ENCODE measurements at regions not wholly inside any gene's neighbourhood (a gene's known extent, or its start where the extent isn't known, plus 50 kb on each side); places are given as distances from the start of the nearest gene placed in this dataset.

DNA sequence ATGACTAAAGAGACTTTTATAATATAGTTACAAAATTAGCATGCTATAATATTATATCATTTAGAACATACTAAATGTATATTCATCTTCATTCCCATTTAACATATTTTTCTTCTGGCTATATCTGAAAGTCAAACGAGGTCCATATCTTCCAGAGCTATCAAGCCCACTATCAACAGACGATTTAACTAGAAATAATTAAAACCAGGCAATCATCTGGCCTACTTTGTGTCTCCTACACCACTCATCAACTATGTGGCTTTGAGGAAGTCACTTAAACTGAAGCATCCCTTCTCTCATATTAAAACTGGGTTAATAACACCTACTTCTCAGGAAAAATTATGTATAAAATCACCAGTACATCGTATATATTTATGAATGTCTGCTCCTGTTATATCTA is 1330.5 kb upstream of the PABPC4L start:
- TF ChIP-seq, protein P1, sequence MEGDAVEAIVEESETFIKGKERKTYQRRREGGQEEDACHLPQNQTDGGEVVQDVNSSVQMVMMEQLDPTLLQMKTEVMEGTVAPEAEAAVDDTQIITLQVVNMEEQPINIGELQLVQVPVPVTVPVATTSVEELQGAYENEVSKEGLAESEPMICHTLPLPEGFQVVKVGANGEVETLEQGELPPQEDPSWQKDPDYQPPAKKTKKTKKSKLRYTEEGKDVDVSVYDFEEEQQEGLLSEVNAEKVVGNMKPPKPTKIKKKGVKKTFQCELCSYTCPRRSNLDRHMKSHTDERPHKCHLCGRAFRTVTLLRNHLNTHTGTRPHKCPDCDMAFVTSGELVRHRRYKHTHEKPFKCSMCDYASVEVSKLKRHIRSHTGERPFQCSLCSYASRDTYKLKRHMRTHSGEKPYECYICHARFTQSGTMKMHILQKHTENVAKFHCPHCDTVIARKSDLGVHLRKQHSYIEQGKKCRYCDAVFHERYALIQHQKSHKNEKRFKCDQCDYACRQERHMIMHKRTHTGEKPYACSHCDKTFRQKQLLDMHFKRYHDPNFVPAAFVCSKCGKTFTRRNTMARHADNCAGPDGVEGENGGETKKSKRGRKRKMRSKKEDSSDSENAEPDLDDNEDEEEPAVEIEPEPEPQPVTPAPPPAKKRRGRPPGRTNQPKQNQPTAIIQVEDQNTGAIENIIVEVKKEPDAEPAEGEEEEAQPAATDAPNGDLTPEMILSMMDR (IDR thresholded peaks at IDR 0.05; ENCODE audit: borderline replicate concordance, insufficient read depth, low read depth, low read length), result no peak
- H3K4me3 ChIP-seq (ENCODE audit: low read depth, low read length), result no peak overlapping the region

DNA sequence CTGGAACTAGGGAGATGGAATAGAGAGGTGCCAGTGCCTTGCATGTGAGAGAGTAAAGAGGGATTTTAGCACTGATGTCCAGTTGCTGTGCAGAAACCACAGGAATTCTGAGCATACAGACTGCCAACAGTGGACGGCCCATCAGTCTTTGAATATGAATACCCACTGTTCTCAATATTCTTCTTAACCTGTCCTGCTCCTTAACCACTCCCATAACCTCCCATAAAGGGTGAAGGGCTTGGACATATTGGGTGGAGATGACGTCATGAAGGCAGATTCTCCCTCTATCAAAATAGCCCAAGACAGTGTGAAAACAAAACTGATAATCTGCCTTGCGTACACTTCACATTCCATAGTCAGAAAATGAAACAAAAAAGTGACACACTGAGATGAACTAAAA is 1313.7 kb upstream of the PABPC4L start:
- H3K4me3 ChIP-seq (ENCODE audit: low read depth, low read length), result no peak overlapping the region
- TF ChIP-seq, protein P1 (IDR thresholded peaks at IDR 0.05; ENCODE audit: borderline replicate concordance, insufficient read depth, low read depth, low read length), result no peak

DNA sequence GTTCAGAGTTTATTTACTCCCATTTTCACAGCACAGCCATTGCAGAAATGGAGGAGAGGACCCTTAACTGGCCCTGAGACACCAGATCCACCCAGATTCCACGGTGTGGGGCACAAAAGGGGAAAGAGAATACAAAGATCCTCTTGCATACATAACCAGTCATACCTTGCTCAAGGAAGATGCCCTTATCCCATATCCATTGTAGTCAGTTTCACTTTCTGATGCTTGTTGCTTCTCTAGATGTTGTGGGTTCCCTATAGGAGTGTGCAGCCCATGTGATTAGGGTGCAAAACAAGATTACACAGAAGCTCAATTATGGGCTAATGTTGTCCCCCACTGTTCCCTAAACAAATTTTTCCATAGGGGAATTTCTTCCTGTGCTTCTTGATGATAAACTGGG is 1309.0 kb upstream of the PABPC4L start:
- TF ChIP-seq, protein P1 (IDR thresholded peaks at IDR 0.05; ENCODE audit: borderline replicate concordance, insufficient read depth, low read depth, low read length), result no peak

DNA sequence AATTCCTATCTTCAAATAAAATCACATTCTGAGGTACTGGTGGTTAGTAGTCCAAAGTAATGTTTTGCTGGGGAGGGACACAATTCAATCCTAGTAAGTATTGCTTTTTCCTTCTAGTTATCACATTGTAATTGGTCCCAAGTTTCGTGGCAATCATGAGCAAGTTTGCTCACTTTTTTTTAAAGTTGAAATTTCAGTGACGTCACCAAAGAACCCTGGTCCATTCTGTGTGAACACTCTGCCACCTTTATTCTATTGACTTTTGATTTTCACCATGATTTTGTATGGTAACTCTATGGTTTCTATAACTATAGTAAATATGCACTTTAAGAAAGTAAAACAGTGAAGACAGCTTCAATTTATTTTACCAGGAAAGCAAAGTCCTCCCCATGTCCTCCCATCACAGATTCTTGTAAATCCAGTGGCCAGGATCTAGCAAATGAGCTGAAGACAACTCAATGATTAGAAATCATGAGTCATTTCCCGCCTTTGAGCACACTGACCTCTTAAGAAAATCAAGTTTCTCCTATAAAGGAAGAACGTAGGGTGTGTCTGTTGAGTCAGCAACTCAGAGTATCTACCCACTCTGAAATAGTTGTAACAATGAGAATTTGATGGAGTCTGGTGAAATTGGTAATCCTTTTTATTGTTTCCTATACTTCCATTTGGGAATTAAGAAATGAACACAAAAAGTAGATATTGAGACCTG is 1306.6 kb upstream of the PABPC4L start:
- no peak overlapping the region for H3K4me3 ChIP-seq (ENCODE audit: low read depth, low read length)
- TF ChIP-seq, protein P1 (IDR thresholded peaks at IDR 0.05; ENCODE audit: borderline replicate concordance, insufficient read depth, low read depth, low read length), result no peak

More for the DNA sequence above, 1309.0 kb upstream of the PABPC4L start:
- H3K4me3 ChIP-seq (ENCODE audit: low read depth, low read length), result no peak overlapping the region

DNA sequence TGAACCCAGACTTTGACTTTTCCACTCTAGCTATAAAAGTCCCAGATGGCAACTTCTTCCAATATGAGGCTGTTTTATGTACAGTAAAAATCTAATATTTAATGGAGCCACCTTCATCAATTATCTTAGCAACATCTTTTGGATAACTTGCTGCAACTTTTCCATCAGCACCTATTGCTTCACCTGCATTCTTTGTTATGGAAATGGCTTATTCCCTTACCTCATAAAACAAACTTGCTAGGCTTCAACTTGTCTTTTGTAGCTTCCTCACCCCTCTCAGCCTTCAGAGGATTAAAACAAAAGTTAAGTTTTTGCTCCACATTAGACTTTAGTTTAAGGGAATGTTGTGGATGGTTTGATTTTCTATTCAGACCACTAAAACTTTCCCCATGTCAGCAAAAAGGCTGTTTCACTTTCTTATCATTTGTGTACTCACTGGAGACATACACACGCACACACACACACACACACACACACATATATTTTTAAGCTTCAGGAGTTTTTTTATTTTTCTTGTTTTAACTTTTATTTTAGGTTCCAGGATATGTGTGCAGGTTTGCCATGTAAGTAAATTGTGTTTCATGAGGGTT is 1296.1 kb upstream of the PABPC4L start:
- H3K4me3 ChIP-seq (ENCODE audit: low read depth, low read length), result no peak overlapping the region
- TF ChIP-seq, protein P1 (IDR thresholded peaks at IDR 0.05; ENCODE audit: borderline replicate concordance, insufficient read depth, low read depth, low read length), result no peak

DNA sequence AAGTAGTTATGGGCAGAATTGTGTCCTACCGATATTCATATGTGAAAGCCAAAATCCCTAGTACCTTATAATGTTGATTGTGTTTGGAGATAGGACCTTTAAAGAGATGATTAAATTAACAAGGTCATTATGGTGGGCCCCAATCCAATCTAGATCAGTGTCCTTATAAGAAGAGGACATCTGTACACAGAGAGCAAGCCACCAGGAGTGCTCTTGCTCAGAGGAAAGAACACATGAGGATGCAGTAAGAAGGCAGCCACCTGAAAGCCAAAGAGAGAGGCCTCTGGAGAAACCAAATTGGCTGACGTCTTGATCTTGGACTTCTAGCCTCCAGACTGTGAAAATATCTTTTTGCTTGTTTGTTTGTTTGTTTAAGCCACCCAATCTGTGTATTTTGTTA is 1290.8 kb upstream of the PABPC4L start:
- H3K4me3 ChIP-seq (ENCODE audit: low read depth, low read length), result no peak overlapping the region
- TF ChIP-seq, protein P1 (IDR thresholded peaks at IDR 0.05; ENCODE audit: borderline replicate concordance, insufficient read depth, low read depth, low read length), result no peak

DNA sequence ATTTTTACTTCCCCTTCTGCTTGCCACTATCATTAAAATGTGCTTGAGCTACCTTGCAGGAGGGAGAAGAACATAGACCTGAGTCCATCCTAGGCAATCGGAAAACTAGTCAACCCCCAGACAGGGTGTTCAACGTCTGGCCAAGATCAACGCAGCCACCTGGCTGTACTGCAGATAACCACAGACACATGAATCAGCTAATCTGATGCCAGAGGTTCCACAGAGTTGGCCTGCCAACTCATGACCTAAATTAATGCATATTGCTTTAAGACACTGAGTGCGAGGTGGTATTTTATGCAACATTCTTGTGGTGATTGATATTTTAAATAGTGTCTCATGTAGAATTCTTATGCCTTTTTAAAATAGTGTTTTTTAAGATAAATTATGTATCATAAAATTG is 1283.8 kb upstream of the PABPC4L start:
- TF ChIP-seq, protein P1 (IDR thresholded peaks at IDR 0.05; ENCODE audit: borderline replicate concordance, insufficient read depth, low read depth, low read length), result no peak
- H3K4me3 ChIP-seq (ENCODE audit: low read depth, low read length), result no peak overlapping the region

All from GM12875 (cell line).